ENCODE measurements at regions not wholly inside any gene's neighbourhood (a gene's known extent, or its start where the extent isn't known, plus 50 kb on each side); places are given as distances from the start of the nearest gene placed in this dataset.
"Not testable (repeated sequence)": the region's sequence is repeated elsewhere in the genome, so short reads cannot be mapped to it uniquely, and the experiment has no call there.

- DNase-seq (ENCODE audit: extremely low read depth in 1 of 2, low read depth in 1 of 2), result not testable (repeated sequence)
Measured at GRCh38 chr22:48716154-48716553, 1111.5 kb downstream of the BRD1 start.

GRCh38 chr22:48715511-48715910 is 1112.2 kb downstream of the BRD1 start:
- DNase-seq (ENCODE audit: extremely low read depth in 1 of 2, low read depth in 1 of 2), result no peak

GRCh38 chr22:48714231-48714630 is 1113.4 kb downstream of the BRD1 start:
- no peak for DNase-seq (ENCODE audit: extremely low read depth in 1 of 2, low read depth in 1 of 2)

- DNase-seq (ENCODE audit: extremely low read depth in 1 of 2, low read depth in 1 of 2), result no peak
Measured at GRCh38 chr22:48713272-48714205, 1114.1 kb downstream of the BRD1 start.

GRCh38 chr22:48712558-48713271 is 1115.0 kb downstream of the BRD1 start:
- DNase-seq (ENCODE audit: extremely low read depth in 1 of 2, low read depth in 1 of 2), result no peak

GRCh38 chr22:48711669-48712068 is 1116.0 kb downstream of the BRD1 start:
- no peak for DNase-seq (ENCODE audit: extremely low read depth in 1 of 2, low read depth in 1 of 2)

GRCh38 chr22:48711031-48711431 is 1116.6 kb downstream of the BRD1 start:
- DNase-seq (ENCODE audit: extremely low read depth in 1 of 2, low read depth in 1 of 2), result no peak

GRCh38 chr22:48710410-48710809 is 1117.3 kb downstream of the BRD1 start:
- no peak for DNase-seq (ENCODE audit: extremely low read depth in 1 of 2, low read depth in 1 of 2)

- DNase-seq (ENCODE audit: extremely low read depth in 1 of 2, low read depth in 1 of 2), result no peak
Measured at GRCh38 chr22:48709976-48710375, 1117.7 kb downstream of the BRD1 start.

- DNase-seq (ENCODE audit: extremely low read depth in 1 of 2, low read depth in 1 of 2), result no peak
Measured at GRCh38 chr22:48709453-48709852, 1118.2 kb downstream of the BRD1 start.

- DNase-seq (ENCODE audit: extremely low read depth in 1 of 2, low read depth in 1 of 2), result no peak
Measured at GRCh38 chr22:48708558-48709245, 1119.0 kb downstream of the BRD1 start.

GRCh38 chr22:48707763-48708557 is 1119.7 kb downstream of the BRD1 start:
- no peak for DNase-seq (ENCODE audit: extremely low read depth in 1 of 2, low read depth in 1 of 2)

GRCh38 chr22:48706934-48707762 is 1120.5 kb downstream of the BRD1 start:
- DNase-seq (ENCODE audit: extremely low read depth in 1 of 2, low read depth in 1 of 2), result no peak

- no peak for DNase-seq (ENCODE audit: extremely low read depth in 1 of 2, low read depth in 1 of 2)
Measured at GRCh38 chr22:48705917-48706605, 1121.6 kb downstream of the BRD1 start.

GRCh38 chr22:48705159-48705916 is 1122.3 kb downstream of the BRD1 start:
- no peak for DNase-seq (ENCODE audit: extremely low read depth in 1 of 2, low read depth in 1 of 2)

- no peak for DNase-seq (ENCODE audit: extremely low read depth in 1 of 2, low read depth in 1 of 2)
Measured at GRCh38 chr22:48704335-48704734, 1123.3 kb downstream of the BRD1 start.

GRCh38 chr22:48703265-48703941 is 1124.3 kb downstream of the BRD1 start:
- no peak for DNase-seq (ENCODE audit: extremely low read depth in 1 of 2, low read depth in 1 of 2)
